Spinal cord (tissue), 9 donors: ENCODE measurements at regions not wholly inside any gene's neighbourhood (a gene's known extent, or its start where the extent isn't known, plus 50 kb on each side); places are given as distances from the start of the nearest gene placed in this dataset.

Experiments used
- DNase-seq, 6 donors: peaks; one replicate each; pipeline versions ENCODE4 v3.0.0 to v3.0.0-alpha.2; 2013 to 2015; ENCODE audit warnings: low spot score in 6 of 6, low read depth in 4 of 6
- H3K27ac ChIP-seq: one replicate; pipeline ENCODE4 v1.5.1; 2013; ENCODE audit warnings: low read depth, low read length, control low read depth
- H3K27me3 ChIP-seq: one replicate; pipeline ENCODE4 v1.6.1; 2013; ENCODE audit warnings: low read length; ENCODE audit not compliant: control insufficient read depth, insufficient read depth
- H3K36me3 ChIP-seq: one replicate; pipeline ENCODE4 v1.6.1; 2013; ENCODE audit warnings: low read length; ENCODE audit not compliant: control insufficient read depth, insufficient read depth
- H3K4me1 ChIP-seq: one replicate; pipeline ENCODE4 v1.6.1; 2013; ENCODE audit warnings: low read length; ENCODE audit not compliant: control insufficient read depth, insufficient read depth
- H3K4me3 ChIP-seq: one replicate; pipeline ENCODE4 v1.5.1; 2013; ENCODE audit warnings: low read depth, low read length, control low read depth
- H3K9me3 ChIP-seq: one replicate; pipeline ENCODE4 v1.6.1; 2013; ENCODE audit warnings: low read length; ENCODE audit not compliant: control insufficient read depth, insufficient read depth
- WGBS: methylation state at CpG from one replicate; pipeline ENCODE4 v1.1.5; 2013; ENCODE audit warnings: missing lambda C conversion rate; ENCODE audit not compliant: insufficient coverage; 5-methylcytosine and 5-hydroxymethylcytosine counted together
- donor health status: healthy.

DNA sequence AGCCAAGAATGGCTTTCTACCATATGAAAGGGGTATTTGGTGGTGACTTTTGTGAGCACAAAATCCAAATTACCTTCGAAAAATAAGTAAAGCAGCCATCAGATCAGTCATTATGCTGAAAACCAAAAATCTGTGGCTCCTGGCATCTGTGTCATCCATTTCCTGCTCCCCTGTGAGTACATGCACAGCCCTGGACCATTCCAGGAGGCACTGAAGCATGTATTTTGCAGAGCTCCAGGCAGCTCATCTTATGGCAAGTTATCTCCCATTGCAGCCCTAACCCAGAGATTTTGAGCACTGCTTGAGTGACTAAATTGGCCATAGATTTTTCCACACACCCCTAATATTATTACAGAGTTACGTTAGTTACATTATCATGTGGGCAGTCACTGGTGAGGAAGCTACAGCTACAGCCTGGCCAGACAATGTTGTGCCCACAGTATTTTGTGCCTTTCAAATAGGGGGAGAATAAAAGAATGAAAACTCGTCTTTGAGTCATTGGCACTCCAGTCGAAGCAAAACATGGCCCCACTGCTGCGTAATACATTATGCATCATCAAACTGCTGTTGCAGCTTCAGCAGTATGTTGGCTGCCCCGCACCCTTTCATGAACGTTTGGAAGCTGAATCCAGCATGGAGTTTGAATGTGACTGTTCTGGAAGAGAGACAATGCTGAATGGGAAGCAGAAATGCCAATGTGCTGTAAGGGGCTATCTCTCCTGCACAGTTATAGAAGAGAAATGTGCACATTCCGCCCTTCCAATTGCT is 702.2 kb downstream of the RNF144A start:
- H3K27me3 ChIP-seq = no peaks in the 10 kb centered on the region
- H3K36me3 ChIP-seq = no peaks in the 10 kb centered on the region
- no peak overlapping the region for H3K27ac ChIP-seq
- DNase-seq = peak in 2 of 6 donors; percentile 54 to 88
- no peak overlapping the region for H3K4me3 ChIP-seq
- WGBS = 34% methylated on average over 6 of the region's 8 CpGs
- no peaks in the 10 kb centered on the region for H3K4me1 ChIP-seq
- no peaks in the 10 kb centered on the region for H3K9me3 ChIP-seq

GRCh38 chr2:7620255-7620654 is 703.0 kb downstream of the RNF144A start:
- Histone ChIP-seq H3K9me3 (no peaks in the 10 kb centered on the region), H3K27ac (no peak overlapping the region), H3K27me3 (no peaks in the 10 kb centered on the region), H3K4me3 (no peak overlapping the region), H3K36me3 (no peaks in the 10 kb centered on the region), H3K4me1 (no peaks in the 10 kb centered on the region)
- DNase-seq = no peak
- no CpG with 5 or more reads among the region's 1 CpG for WGBS

GRCh38 chr2:7621018-7621814 is 704.0 kb downstream of the RNF144A start:
- WGBS = 94% methylated on average over 3 of the region's 4 CpGs
- no peaks in the 10 kb centered on the region for H3K9me3 ChIP-seq
- no peak overlapping the region for H3K27ac ChIP-seq
- no peak overlapping the region for H3K4me3 ChIP-seq
- no peaks in the 10 kb centered on the region for H3K27me3 ChIP-seq
- DNase-seq = no peak
- no peaks in the 10 kb centered on the region for H3K36me3 ChIP-seq
- no peaks in the 10 kb centered on the region for H3K4me1 ChIP-seq

DNA sequence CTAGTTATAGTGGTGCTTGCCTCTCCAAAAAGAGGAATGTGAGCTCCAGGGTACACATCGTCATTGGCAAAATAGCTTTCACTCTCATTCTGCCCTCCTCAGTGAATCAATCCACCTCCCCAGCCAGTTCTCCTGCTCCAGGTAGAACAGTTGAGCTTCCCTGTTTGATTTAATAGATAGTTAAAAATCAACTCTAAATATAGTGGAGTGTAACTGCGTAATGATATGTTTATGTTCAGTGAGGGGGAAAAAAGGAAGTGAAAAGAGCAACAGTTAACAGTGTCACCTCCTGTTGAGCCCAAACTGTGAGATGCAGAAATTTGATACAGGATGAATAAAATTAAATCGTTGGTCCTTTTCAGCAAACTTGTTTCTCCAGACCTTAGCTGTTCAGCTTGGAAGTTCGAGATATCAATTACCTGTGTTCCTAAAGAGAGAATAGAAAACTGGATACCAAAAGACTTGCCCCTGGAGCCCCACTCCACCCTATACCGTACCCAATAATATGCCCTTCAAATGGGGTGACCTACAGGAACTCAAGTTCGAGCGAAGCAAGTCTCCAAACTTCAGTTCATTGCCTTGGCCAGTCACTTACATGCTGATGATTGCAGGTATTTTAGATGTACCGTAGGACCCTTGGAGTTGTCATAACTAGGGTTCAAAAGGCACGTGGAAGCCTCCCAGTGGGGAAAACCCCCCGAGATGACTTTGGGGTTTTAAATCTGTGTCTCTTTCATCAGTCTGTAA is 708.4 kb downstream of the RNF144A start:
- no peaks in the 10 kb centered on the region for H3K4me1 ChIP-seq
- H3K27ac ChIP-seq = no peak overlapping the region
- WGBS = 88% methylated on average over 3 of the region's 10 CpGs
- H3K4me3 ChIP-seq = no peak overlapping the region
- DNase-seq = no peak
- no peaks in the 10 kb centered on the region for H3K27me3 ChIP-seq
- no peaks in the 10 kb centered on the region for H3K9me3 ChIP-seq
- no peaks in the 10 kb centered on the region for H3K36me3 ChIP-seq

DNA sequence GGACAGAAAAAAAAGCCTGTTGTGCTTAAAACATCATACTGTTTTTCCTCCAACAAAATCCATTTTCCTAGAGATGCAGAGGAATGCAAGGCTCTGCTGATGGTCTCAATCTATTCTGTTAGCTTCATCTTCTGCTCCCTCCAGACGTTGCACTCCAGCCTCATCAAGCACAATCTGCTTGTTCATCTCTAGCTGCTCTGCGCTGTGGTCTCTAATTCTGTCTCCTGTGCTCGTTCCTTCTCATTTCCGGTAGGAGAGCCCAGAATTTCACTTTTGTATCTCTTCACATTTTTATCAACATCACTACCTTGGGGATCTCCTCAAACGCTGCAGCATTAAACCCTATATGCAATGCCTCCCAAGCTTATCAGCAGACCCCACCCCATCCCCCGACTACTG is 708.9 kb downstream of the RNF144A start:
- Histone ChIP-seq H3K4me3 (no peak overlapping the region), H3K27me3 (no peaks in the 10 kb centered on the region), H3K4me1 (no peaks in the 10 kb centered on the region), H3K27ac (no peak overlapping the region), H3K36me3 (no peaks in the 10 kb centered on the region), H3K9me3 (no peaks in the 10 kb centered on the region)
- DNase-seq = no peak
- 93% methylated on average over 6 of the region's 6 CpGs for WGBS

DNA sequence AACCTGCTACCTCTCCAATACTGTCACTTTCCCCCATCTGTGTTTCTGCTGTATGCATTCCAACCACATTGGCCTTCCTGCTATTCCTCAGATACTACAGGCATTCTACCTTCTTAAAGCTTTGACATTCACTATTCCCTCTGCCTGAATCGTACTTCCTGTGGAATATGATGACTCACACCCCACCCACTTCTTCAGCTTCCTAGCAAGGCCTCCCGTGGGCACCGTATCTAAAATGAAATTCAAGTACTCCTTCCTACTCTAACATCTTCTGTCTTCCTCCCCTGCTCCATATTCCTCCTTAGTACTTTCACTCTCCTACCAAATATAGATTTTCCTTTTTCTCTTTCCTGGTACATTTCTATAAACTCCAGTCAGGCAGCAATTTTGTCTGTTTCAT is 710.4 kb downstream of the RNF144A start:
- H3K4me1 ChIP-seq = no peaks in the 10 kb centered on the region
- no peaks in the 10 kb centered on the region for H3K36me3 ChIP-seq
- 85% methylated on average over 3 of the region's 3 CpGs for WGBS
- H3K27ac ChIP-seq = no peak overlapping the region
- no peak overlapping the region for H3K4me3 ChIP-seq
- H3K27me3 ChIP-seq = no peaks in the 10 kb centered on the region
- no peak for DNase-seq
- no peaks in the 10 kb centered on the region for H3K9me3 ChIP-seq

- no peak overlapping the region for H3K4me3 ChIP-seq
- DNase-seq = no peak
- WGBS = no CpG with 5 or more reads among the region's 4 CpGs
- H3K4me1 ChIP-seq = no peaks in the 10 kb centered on the region
- no peaks in the 10 kb centered on the region for H3K27me3 ChIP-seq
- no peak overlapping the region for H3K27ac ChIP-seq
- H3K36me3 ChIP-seq = no peaks in the 10 kb centered on the region
- no peaks in the 10 kb centered on the region for H3K9me3 ChIP-seq
These were observed 715.2 kb downstream of the RNF144A start for GRCh38 chr2:7632420-7632819.

DNA sequence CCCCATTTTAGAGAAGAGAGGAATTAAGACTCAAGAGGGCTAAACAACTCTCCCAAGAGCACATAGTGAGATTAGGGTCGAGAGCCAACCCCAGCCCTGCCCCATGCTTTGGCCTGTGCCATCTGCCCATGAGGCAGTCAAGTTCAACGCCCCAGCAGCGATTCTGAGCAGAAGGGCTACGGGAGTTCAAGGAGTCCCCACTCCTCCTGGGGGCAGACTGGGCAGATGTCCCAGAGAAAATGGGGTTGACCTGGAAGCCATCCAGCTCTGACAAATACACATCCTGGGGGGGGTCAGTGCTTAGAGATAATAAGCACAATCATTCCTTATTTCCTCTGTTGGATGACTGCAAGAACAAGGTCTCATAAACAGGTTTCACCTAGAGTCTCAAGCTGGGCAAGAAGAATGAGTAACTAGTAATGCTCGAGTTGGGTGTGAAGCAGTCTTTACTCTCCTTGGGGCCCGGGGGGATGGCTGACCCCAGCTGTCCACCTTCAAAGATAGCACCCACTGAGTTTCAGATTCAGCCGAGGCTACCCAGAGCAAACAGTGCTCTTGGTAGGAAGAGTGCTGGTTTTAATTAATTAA is 716.4 kb downstream of the RNF144A start:
- no peaks in the 10 kb centered on the region for H3K36me3 ChIP-seq

GRCh38 chr2:7634409-7634808 is 717.2 kb downstream of the RNF144A start:
- no peaks in the 10 kb centered on the region for H3K9me3 ChIP-seq
- no CpG with 5 or more reads among the region's 7 CpGs for WGBS
- H3K4me1 ChIP-seq = no peaks in the 10 kb centered on the region
- no peaks in the 10 kb centered on the region for H3K36me3 ChIP-seq
- H3K27ac ChIP-seq = no peak overlapping the region
- no peak overlapping the region for H3K4me3 ChIP-seq
- no peaks in the 10 kb centered on the region for H3K27me3 ChIP-seq
- DNase-seq = peak in 2 of 6 donors; percentile 68 to 85

More for the DNA sequence above, 716.4 kb downstream of the RNF144A start:
- no peak overlapping the region for H3K27ac ChIP-seq
- H3K4me3 ChIP-seq = no peak overlapping the region
- DNase-seq = no peak
- H3K4me1 ChIP-seq = no peaks in the 10 kb centered on the region
- WGBS = no CpG with 5 or more reads among the region's 7 CpGs
- H3K27me3 ChIP-seq = no peaks in the 10 kb centered on the region
- H3K9me3 ChIP-seq = no peaks in the 10 kb centered on the region
